OCI-LY1 (cell line): ENCODE measurements at regions not wholly inside any gene's neighbourhood (a gene's known extent, or its start where the extent isn't known, plus 50 kb on each side); places are given as distances from the start of the nearest gene placed in this dataset.

Experiments
- H2AFZ ChIP-seq: fragments of 200-600 bp; sonication (generic), shearing (Covaris generic); 2 replicates; pipeline ENCODE4 v1.6.0; 2014; ENCODE audit warnings: antibody characterized with exemption, mild to moderate bottlenecking, low read length
- H3F3A ChIP-seq: fragments of 200-600 bp; sonication (generic), shearing (Covaris generic); 2 replicates; pipeline ENCODE4 v1.6.0; 2014; ENCODE audit warnings: mild to moderate bottlenecking, antibody characterized with exemption, low read length, moderate library complexity; ENCODE audit not compliant: insufficient read depth
- H3K27ac ChIP-seq: fragments of 200-600 bp; sonication (generic); 2 replicates; pipeline ENCODE4 v1.5.1; 2014; ENCODE audit warnings: low read length, mixed run types, mild to moderate bottlenecking, low read depth; ENCODE audit not compliant: poor library complexity, severe bottlenecking
- H3K27me3 ChIP-seq: fragments of 200-600 bp; sonication (generic); 2 replicates; pipeline ENCODE4 v1.6.0; 2014; ENCODE audit warnings: antibody characterized with exemption, mild to moderate bottlenecking, low read length, moderate library complexity; ENCODE audit not compliant: insufficient read depth
- H3K36me3 ChIP-seq: fragments of 200-600 bp; sonication (generic); 2 replicates; pipeline ENCODE4 v1.6.1; 2014; ENCODE audit warnings: mild to moderate bottlenecking, antibody characterized with exemption, low read length, moderate library complexity, mixed read lengths; ENCODE audit not compliant: insufficient read depth
- H3K4me1 ChIP-seq: fragments of 200-600 bp; sonication (generic); 2 replicates; pipeline ENCODE4 v1.5.1; 2014; ENCODE audit warnings: mild to moderate bottlenecking, low read length, moderate library complexity; ENCODE audit not compliant: insufficient read depth, severe bottlenecking
- H3K4me2 ChIP-seq: fragments of 200-600 bp; sonication (generic), shearing (Covaris generic); 2 replicates; pipeline ENCODE4 v1.6.1; 2014; ENCODE audit warnings: low read length
- H3K4me3 ChIP-seq: fragments of 200-600 bp; sonication (generic); 2 replicates; pipeline ENCODE4 v1.5.1; 2014; ENCODE audit warnings: low read length, low read depth, mild to moderate bottlenecking, mixed read lengths; ENCODE audit not compliant: poor library complexity, severe bottlenecking
- H3K79me2 ChIP-seq: fragments of 200-600 bp; shearing (Covaris generic); 2 replicates; pipeline ENCODE4 v1.6.1; 2016; ENCODE audit warnings: mixed run types, low read length, mixed read lengths; ENCODE audit not compliant: insufficient read depth
- H3K9ac ChIP-seq: fragments of 200-600 bp; sonication (generic), shearing (Covaris generic); 2 replicates; pipeline ENCODE4 v1.6.1; 2014; ENCODE audit warnings: mild to moderate bottlenecking, low read length, mixed read lengths
- H3K9me2 ChIP-seq: fragments of 200-600 bp; sonication (generic), shearing (Covaris generic); 2 replicates; pipeline ENCODE4 v1.6.1; 2014; ENCODE audit warnings: low read depth, mild to moderate bottlenecking, low read length, mixed read lengths
- H3K9me3 ChIP-seq: fragments of 200-600 bp; shearing (Covaris generic); 2 replicates; pipeline ENCODE4 v1.6.1; 2014; ENCODE audit warnings: low read length, mixed read lengths
- H4K20me1 ChIP-seq: fragments of 200-600 bp; sonication (generic), shearing (Covaris generic); 2 replicates; pipeline ENCODE4 v1.6.0; 2016; ENCODE audit warnings: mild to moderate bottlenecking, low read length; ENCODE audit not compliant: insufficient read depth
- CTCF ChIP-seq: fragments of 200-600 bp; sonication (generic), shearing (Covaris generic); IDR thresholded peaks from 2 replicates; pipeline ENCODE4 v1.5.1; 2017; ENCODE audit warnings: mild to moderate bottlenecking, antibody characterized with exemption, low read length, moderate library complexity, mixed read lengths
- EZH2 ChIP-seq: fragments of 200-600 bp; sonication (generic), shearing (Covaris generic); IDR thresholded peaks from 2 replicates; pipeline ENCODE4 v1.8.0; 2017; ENCODE audit warnings: borderline replicate concordance, mixed run types, mild to moderate bottlenecking, antibody characterized with exemption, low read length, moderate library complexity, mixed read lengths

- Histone ChIP-seq H3K27ac (no peak overlapping the region), H2AFZ (no peak overlapping the region), H3K27me3 (no peaks in the 10 kb centered on the region), H3K4me2 (no peak overlapping the region), H3K9ac (no peak overlapping the region), H4K20me1 (no peaks in the 10 kb centered on the region), H3F3A (no peaks in the 10 kb centered on the region), H3K9me2 (no peaks in the 10 kb centered on the region), H3K79me2 (no peaks in the 10 kb centered on the region), H3K9me3 (no peaks in the 10 kb centered on the region), H3K4me3 (no peak overlapping the region), H3K4me1 (no peaks in the 10 kb centered on the region), H3K36me3 (no peaks in the 10 kb centered on the region)
- no peak for TF ChIP-seq CTCF
- no peak for TF ChIP-seq EZH2
These were observed 133.7 kb downstream of the ACKR3 start for GRCh38 chr2:236703373-236703709.

GRCh38 chr2:236703906-236704305, 134.3 kb downstream of the ACKR3 start:
- Histone ChIP-seq H3K36me3 (no peaks in the 10 kb centered on the region), H3K9me3 (no peaks in the 10 kb centered on the region), H3K9me2 (no peaks in the 10 kb centered on the region), H3K79me2 (no peaks in the 10 kb centered on the region), H3K27ac (no peak overlapping the region), H2AFZ (no peak overlapping the region), H3K4me3 (no peak overlapping the region), H4K20me1 (no peaks in the 10 kb centered on the region), H3K4me2 (no peak overlapping the region), H3F3A (no peaks in the 10 kb centered on the region), H3K27me3 (no peaks in the 10 kb centered on the region), H3K4me1 (no peaks in the 10 kb centered on the region), H3K9ac (no peak overlapping the region)
- no peak for TF ChIP-seq EZH2

- no peaks in the 10 kb centered on the region for H3K79me2 ChIP-seq
- H3K4me3 ChIP-seq = no peak overlapping the region
- H3K36me3 ChIP-seq = no peaks in the 10 kb centered on the region
- TF ChIP-seq CTCF (no peak), EZH2 (no peak)
- no peaks in the 10 kb centered on the region for H3K27me3 ChIP-seq
- no peaks in the 10 kb centered on the region for H3F3A ChIP-seq
- no peak overlapping the region for H3K9ac ChIP-seq
- H3K4me2 ChIP-seq = no peak overlapping the region
- no peak overlapping the region for H2AFZ ChIP-seq
- H3K27ac ChIP-seq = no peak overlapping the region
- H4K20me1 ChIP-seq = no peaks in the 10 kb centered on the region
- no peaks in the 10 kb centered on the region for H3K9me3 ChIP-seq
- no peaks in the 10 kb centered on the region for H3K9me2 ChIP-seq
- no peaks in the 10 kb centered on the region for H3K4me1 ChIP-seq
These were observed 135.3 kb downstream of the ACKR3 start for GRCh38 chr2:236704887-236705286.

- H3K4me3 ChIP-seq = no peak overlapping the region
- TF ChIP-seq CTCF = no peak
- H3K27me3 ChIP-seq = no peaks in the 10 kb centered on the region
- H3F3A ChIP-seq = no peaks in the 10 kb centered on the region
- no peaks in the 10 kb centered on the region for H3K9me3 ChIP-seq
- H4K20me1 ChIP-seq = no peaks in the 10 kb centered on the region
- no peaks in the 10 kb centered on the region for H3K79me2 ChIP-seq
- no peak overlapping the region for H3K27ac ChIP-seq
- H2AFZ ChIP-seq = no peak overlapping the region
- no peak overlapping the region for H3K9ac ChIP-seq
- no peaks in the 10 kb centered on the region for H3K36me3 ChIP-seq
- H3K4me2 ChIP-seq = no peak overlapping the region
- no peaks in the 10 kb centered on the region for H3K9me2 ChIP-seq
- no peaks in the 10 kb centered on the region for H3K4me1 ChIP-seq
These were observed 135.9 kb downstream of the ACKR3 start for GRCh38 chr2:236705295-236706105.
